ENCODE measurements at regions not wholly inside any gene's neighbourhood (a gene's known extent, or its start where the extent isn't known, plus 50 kb on each side); places are given as distances from the start of the nearest gene placed in this dataset.

- FAIRE-seq: no peak
Measured at GRCh38 chr2:43127941-43128558, 98.4 kb downstream of the ZFP36L2 start.

GRCh38 chr2:43127208-43127940 is 99.0 kb downstream of the ZFP36L2 start:
- FAIRE-seq: no peak

- no peak for FAIRE-seq
Measured at GRCh38 chr2:43126817-43127207, 99.6 kb downstream of the ZFP36L2 start.

- FAIRE-seq: no peak
Measured at GRCh38 chr2:43125090-43125998, 101.1 kb downstream of the ZFP36L2 start.

GRCh38 chr2:43124687-43125057 is 101.7 kb downstream of the ZFP36L2 start:
- FAIRE-seq: no peak

GRCh38 chr2:43123981-43124686 is 102.3 kb downstream of the ZFP36L2 start:
- FAIRE-seq: no peak

- FAIRE-seq: no peak
Measured at GRCh38 chr2:43123486-43123885, 102.9 kb downstream of the ZFP36L2 start.

GRCh38 chr2:43123028-43123427 is 103.4 kb downstream of the ZFP36L2 start:
- FAIRE-seq: no peak

- no peak for FAIRE-seq
Measured at GRCh38 chr2:43121580-43122314, 104.7 kb downstream of the ZFP36L2 start.

- FAIRE-seq: no peak
Measured at GRCh38 chr2:43119303-43119702, 107.1 kb downstream of the ZFP36L2 start.

GRCh38 chr2:43117521-43118143 is 108.8 kb downstream of the ZFP36L2 start:
- FAIRE-seq: no peak

- FAIRE-seq: no peak
Measured at GRCh38 chr2:43116988-43117387, 109.4 kb downstream of the ZFP36L2 start.

- FAIRE-seq: no peak
Measured at GRCh38 chr2:43115881-43116280, 110.5 kb downstream of the ZFP36L2 start.

- FAIRE-seq: no peak
Measured at GRCh38 chr2:43114210-43114609, 112.2 kb downstream of the ZFP36L2 start.

- FAIRE-seq: no peak
Measured at GRCh38 chr2:43111788-43112554, 114.4 kb downstream of the ZFP36L2 start.

- FAIRE-seq: no peak
Measured at GRCh38 chr2:43110442-43110871, 115.9 kb downstream of the ZFP36L2 start.

GRCh38 chr2:43109261-43109743 is 117.1 kb downstream of the ZFP36L2 start:
- FAIRE-seq: no peak

GRCh38 chr2:43107679-43108078 is 118.7 kb downstream of the ZFP36L2 start:
- no peak for FAIRE-seq

GRCh38 chr2:43106559-43107527 is 119.6 kb downstream of the ZFP36L2 start:
- FAIRE-seq: no peak

Measured in colon (tissue), 2 donors.